Renal cortex interstitium (tissue), 11 donors: ENCODE measurements at regions not wholly inside any gene's neighbourhood (a gene's known extent, or its start where the extent isn't known, plus 50 kb on each side); places are given as distances from the start of the nearest gene placed in this dataset.
"Not testable (repeated sequence)": the region's sequence is repeated elsewhere in the genome, so short reads cannot be mapped to it uniquely, and the experiment has no call there.

Experiments used
- DNase-seq, 11 donors: peaks; one replicate each; pipeline ENCODE4 v3.0.0-alpha.2; 2013; ENCODE audit warnings: low read depth in 9 of 11, low spot score in 4 of 11; ENCODE audit errors: extremely low read depth in 1 of 11

GRCh38 chr6:69515480-69515879, 281.3 kb downstream of the LMBRD1 start:
- not testable (repeated sequence) for DNase-seq

- no peak for DNase-seq
These were observed 302.2 kb downstream of the LMBRD1 start for GRCh38 chr6:69494595-69494994.

GRCh38 chr6:69489970-69490369, 306.8 kb downstream of the LMBRD1 start:
- no peak for DNase-seq

- no peak for DNase-seq
These were observed 309.1 kb downstream of the LMBRD1 start for GRCh38 chr6:69487688-69488087.

- no peak for DNase-seq
These were observed 329.7 kb downstream of the LMBRD1 start for GRCh38 chr6:69466979-69467570.

- DNase-seq: no peak
These were observed 330.9 kb downstream of the LMBRD1 start for GRCh38 chr6:69465866-69466265.

GRCh38 chr6:69456086-69456485, 340.7 kb downstream of the LMBRD1 start:
- no peak for DNase-seq

GRCh38 chr6:69454619-69455018, 342.2 kb downstream of the LMBRD1 start:
- DNase-seq: not testable (repeated sequence)

- DNase-seq: not testable (repeated sequence)
These were observed 346.3 kb downstream of the LMBRD1 start for GRCh38 chr6:69450493-69450892.

GRCh38 chr6:69449887-69450286, 346.9 kb downstream of the LMBRD1 start:
- no peak for DNase-seq
